Suprapubic skin (tissue), 4 donors: ENCODE measurements at regions not wholly inside any gene's neighbourhood (a gene's known extent, or its start where the extent isn't known, plus 50 kb on each side); places are given as distances from the start of the nearest gene placed in this dataset.

Source experiments
- EP300 ChIP-seq: sonication (generic); formaldehyde crosslinking; IDR thresholded peaks from one replicate; pipeline ENCODE4 v1.6.1; 2017; ENCODE audit warnings: antibody characterized with exemption
- POLR2A ChIP-seq, 2 donors: fragments of 450-650 bp; IDR thresholded peaks; one replicate each; pipeline ENCODE4 v1.6.1; 2017; ENCODE audit warnings: antibody characterized with exemption in 2 of 2, mild to moderate bottlenecking in 2 of 2, moderate library complexity in 2 of 2
- POLR2AphosphoS5 ChIP-seq, 3 donors: sonication (generic); formaldehyde crosslinking; IDR thresholded peaks; one replicate each; pipeline ENCODE4 v1.6.1; 2017; ENCODE audit warnings: antibody characterized with exemption in 3 of 3
- TF ChIP-seq, protein P1 (sequence below), 2 donors: fragments of 200-600 bp in 1 of 2; fragments of 450-650 bp in 1 of 2; sonication (generic) in 1 of 2; IDR thresholded peaks; one replicate each; pipeline ENCODE4 v1.5.1; 2016 to 2019; ENCODE audit warnings: antibody characterized with exemption in 2 of 2, mild to moderate bottlenecking in 1 of 2, moderate library complexity in 1 of 2

DNA sequence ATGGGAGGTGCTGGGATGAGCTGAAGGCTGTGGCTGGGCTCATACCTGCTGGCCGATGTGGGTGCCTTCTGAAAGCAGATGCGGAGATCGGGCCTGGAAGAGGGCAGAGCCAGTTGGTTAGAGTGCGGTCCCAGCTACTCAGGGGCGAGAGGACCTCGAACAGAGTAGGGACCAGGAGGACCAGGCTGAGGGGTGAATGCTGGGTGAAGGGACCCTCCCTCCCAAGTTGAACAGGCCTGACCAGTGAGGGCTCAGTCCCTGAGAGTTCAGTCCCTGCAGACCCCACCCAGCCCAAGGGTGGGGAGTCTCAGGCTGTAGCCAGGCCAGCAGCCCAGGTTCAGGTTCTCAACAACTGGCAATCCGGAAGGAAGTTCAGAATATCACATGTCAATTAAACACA is 232.8 kb upstream of the HS6ST1 start:
- TF ChIP-seq POLR2A (IDR thresholded peaks at IDR 0.05) (no peak), POLR2AphosphoS5 (IDR thresholded peaks at IDR 0.05) (no peak), EP300 (no peak)
- TF ChIP-seq, protein P1, sequence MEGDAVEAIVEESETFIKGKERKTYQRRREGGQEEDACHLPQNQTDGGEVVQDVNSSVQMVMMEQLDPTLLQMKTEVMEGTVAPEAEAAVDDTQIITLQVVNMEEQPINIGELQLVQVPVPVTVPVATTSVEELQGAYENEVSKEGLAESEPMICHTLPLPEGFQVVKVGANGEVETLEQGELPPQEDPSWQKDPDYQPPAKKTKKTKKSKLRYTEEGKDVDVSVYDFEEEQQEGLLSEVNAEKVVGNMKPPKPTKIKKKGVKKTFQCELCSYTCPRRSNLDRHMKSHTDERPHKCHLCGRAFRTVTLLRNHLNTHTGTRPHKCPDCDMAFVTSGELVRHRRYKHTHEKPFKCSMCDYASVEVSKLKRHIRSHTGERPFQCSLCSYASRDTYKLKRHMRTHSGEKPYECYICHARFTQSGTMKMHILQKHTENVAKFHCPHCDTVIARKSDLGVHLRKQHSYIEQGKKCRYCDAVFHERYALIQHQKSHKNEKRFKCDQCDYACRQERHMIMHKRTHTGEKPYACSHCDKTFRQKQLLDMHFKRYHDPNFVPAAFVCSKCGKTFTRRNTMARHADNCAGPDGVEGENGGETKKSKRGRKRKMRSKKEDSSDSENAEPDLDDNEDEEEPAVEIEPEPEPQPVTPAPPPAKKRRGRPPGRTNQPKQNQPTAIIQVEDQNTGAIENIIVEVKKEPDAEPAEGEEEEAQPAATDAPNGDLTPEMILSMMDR (IDR thresholded peaks at IDR 0.05): no peak
